Peyer's patch (tissue), 4 donors: ENCODE measurements at regions not wholly inside any gene's neighbourhood (a gene's known extent, or its start where the extent isn't known, plus 50 kb on each side); places are given as distances from the start of the nearest gene placed in this dataset.

Experiments
- POLR2A ChIP-seq, 2 donors: fragments of 450-650 bp; IDR thresholded peaks; one replicate each; pipeline ENCODE4 v1.5.1; 2017; ENCODE audit warnings: antibody characterized with exemption in 2 of 2, mild to moderate bottlenecking in 2 of 2, moderate library complexity in 2 of 2
- TF ChIP-seq, protein P1 (sequence below), 6 experiments: fragments of 450-650 bp in 4 of 6; fragments of 200-600 bp in 2 of 6; sonication (generic) in 1 of 6; IDR thresholded peaks; one replicate each; pipeline ENCODE4 v1.5.1; 2017 to 2019; ENCODE audit warnings: antibody characterized with exemption in 6 of 6, mild to moderate bottlenecking in 3 of 6, moderate library complexity in 1 of 6

- TF ChIP-seq, protein P1, sequence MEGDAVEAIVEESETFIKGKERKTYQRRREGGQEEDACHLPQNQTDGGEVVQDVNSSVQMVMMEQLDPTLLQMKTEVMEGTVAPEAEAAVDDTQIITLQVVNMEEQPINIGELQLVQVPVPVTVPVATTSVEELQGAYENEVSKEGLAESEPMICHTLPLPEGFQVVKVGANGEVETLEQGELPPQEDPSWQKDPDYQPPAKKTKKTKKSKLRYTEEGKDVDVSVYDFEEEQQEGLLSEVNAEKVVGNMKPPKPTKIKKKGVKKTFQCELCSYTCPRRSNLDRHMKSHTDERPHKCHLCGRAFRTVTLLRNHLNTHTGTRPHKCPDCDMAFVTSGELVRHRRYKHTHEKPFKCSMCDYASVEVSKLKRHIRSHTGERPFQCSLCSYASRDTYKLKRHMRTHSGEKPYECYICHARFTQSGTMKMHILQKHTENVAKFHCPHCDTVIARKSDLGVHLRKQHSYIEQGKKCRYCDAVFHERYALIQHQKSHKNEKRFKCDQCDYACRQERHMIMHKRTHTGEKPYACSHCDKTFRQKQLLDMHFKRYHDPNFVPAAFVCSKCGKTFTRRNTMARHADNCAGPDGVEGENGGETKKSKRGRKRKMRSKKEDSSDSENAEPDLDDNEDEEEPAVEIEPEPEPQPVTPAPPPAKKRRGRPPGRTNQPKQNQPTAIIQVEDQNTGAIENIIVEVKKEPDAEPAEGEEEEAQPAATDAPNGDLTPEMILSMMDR (IDR thresholded peaks at IDR 0.05): no peak
- no peak for TF ChIP-seq POLR2A (IDR thresholded peaks at IDR 0.05)
These were observed 111.2 kb upstream of the RAPGEF2 start for GRCh38 chr4:158991534-158992155.
